C4-2B (cell line): ENCODE measurements at regions not wholly inside any gene's neighbourhood (a gene's known extent, or its start where the extent isn't known, plus 50 kb on each side); places are given as distances from the start of the nearest gene placed in this dataset.

Experiments used
- ZFX ChIP-seq: fragments of 450-650 bp; IDR thresholded peaks from 2 replicates; pipeline ENCODE4 v1.6.1; 2017
- TF ChIP-seq, protein P1 (sequence below): fragments of 450-650 bp; conservative IDR thresholded peaks from 2 replicates; pipeline ENCODE4 v1.5.1; 2017; ENCODE audit warnings: mild to moderate bottlenecking

DNA sequence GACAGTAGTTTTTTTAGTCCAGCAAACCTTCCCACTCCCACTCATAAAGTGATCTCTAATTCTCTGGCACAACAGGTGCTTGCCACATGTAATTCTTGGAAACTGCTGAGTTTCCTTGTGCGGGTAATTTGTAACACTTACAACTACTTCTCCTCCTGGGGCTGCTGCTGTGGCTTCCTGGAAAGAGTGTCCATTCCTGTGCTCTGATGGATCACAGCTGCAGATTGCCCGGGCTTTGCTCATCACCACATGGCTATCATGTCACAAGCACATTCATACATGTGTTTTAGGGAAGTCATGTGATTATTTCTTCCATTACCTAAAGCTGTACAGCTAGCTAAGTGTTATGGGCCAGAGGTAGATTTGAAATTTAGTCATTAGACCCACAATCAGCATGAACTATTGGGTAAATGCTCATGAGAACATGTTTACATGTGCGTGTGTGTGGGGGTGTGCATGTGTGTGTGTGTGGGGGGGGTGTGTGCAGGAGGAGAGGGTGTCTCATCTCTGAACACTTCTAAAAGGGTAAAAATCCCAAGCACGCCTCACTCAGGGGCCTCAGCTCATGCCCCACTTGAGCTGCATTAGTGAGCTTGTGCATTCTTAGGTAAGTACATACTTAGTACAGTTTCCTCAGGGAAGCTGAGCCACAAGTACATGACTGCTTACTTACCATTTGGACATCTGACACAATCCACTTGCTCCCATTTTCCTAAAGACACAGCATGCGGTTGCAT, 118.1 kb upstream of the CCDC112 start:
- TF ChIP-seq, protein P1, sequence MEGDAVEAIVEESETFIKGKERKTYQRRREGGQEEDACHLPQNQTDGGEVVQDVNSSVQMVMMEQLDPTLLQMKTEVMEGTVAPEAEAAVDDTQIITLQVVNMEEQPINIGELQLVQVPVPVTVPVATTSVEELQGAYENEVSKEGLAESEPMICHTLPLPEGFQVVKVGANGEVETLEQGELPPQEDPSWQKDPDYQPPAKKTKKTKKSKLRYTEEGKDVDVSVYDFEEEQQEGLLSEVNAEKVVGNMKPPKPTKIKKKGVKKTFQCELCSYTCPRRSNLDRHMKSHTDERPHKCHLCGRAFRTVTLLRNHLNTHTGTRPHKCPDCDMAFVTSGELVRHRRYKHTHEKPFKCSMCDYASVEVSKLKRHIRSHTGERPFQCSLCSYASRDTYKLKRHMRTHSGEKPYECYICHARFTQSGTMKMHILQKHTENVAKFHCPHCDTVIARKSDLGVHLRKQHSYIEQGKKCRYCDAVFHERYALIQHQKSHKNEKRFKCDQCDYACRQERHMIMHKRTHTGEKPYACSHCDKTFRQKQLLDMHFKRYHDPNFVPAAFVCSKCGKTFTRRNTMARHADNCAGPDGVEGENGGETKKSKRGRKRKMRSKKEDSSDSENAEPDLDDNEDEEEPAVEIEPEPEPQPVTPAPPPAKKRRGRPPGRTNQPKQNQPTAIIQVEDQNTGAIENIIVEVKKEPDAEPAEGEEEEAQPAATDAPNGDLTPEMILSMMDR: no peak
- TF ChIP-seq ZFX: no peak
